Stomach (tissue), 8 donors: ENCODE measurements at regions not wholly inside any gene's neighbourhood (a gene's known extent, or its start where the extent isn't known, plus 50 kb on each side); places are given as distances from the start of the nearest gene placed in this dataset.
"Not testable (repeated sequence)": the region's sequence is repeated elsewhere in the genome, so short reads cannot be mapped to it uniquely, and the experiment has no call there.

Source experiments
- DNase-seq, 2 donors: peaks; one replicate each; pipeline versions ENCODE4 v3.0.0 to v3.0.0-alpha.2; 2013 to 2019
- H3K27ac ChIP-seq, 5 donors: fragments of 200-600 bp in 4 of 5; sonication (generic) in 4 of 5; one replicate each; pipeline ENCODE4 v1.5.1; 2013 to 2019; ENCODE audit warnings: mild to moderate bottlenecking in 1 of 5, moderate library complexity in 1 of 5
- H3K27me3 ChIP-seq, 3 donors: fragments of 200-600 bp; sonication (generic); one replicate each; pipeline ENCODE4 v1.5.1; 2017 to 2019; ENCODE audit warnings: mixed run types in 1 of 3
- H3K36me3 ChIP-seq, 4 donors: fragments of 200-600 bp; sonication (generic); 1 replicate in 3 of 4; 2 replicates in 1 of 4; pipeline ENCODE4 v1.5.1; 2016 to 2019
- H3K4me1 ChIP-seq, 4 donors: fragments of 200-600 bp; sonication (generic); one replicate each; pipeline ENCODE4 v1.5.1; 2016 to 2019
- H3K4me3 ChIP-seq, 4 donors: fragments of 200-600 bp; sonication (generic) in 3 of 4; one replicate each; pipeline ENCODE4 v1.5.1; 2016 to 2019; ENCODE audit warnings: mild to moderate bottlenecking in 1 of 4
- H3K9me3 ChIP-seq, 4 donors: fragments of 200-600 bp; sonication (generic); one replicate each; pipeline ENCODE4 v1.5.1; 2016 to 2019
- CTCF ChIP-seq, 7 experiments: fragments of 450-650 bp in 4 of 7; fragments of 200-600 bp in 3 of 7; sonication (generic) in 3 of 7; IDR thresholded peaks; one replicate each; pipeline ENCODE4 v1.5.1; 2016 to 2019; ENCODE audit warnings: antibody characterized with exemption in 7 of 7, control low read depth in 2 of 7, mild to moderate bottlenecking in 1 of 7
- EP300 ChIP-seq: sonication (generic); formaldehyde crosslinking; IDR thresholded peaks from one replicate; pipeline ENCODE4 v1.6.1; 2017; ENCODE audit warnings: antibody characterized with exemption
- POLR2A ChIP-seq, 4 donors: fragments of 450-650 bp; IDR thresholded peaks; one replicate each; pipeline ENCODE4 v1.6.1; 2016; ENCODE audit warnings: antibody characterized with exemption in 4 of 4, control low read depth in 2 of 4, mild to moderate bottlenecking in 1 of 4, moderate library complexity in 1 of 4
- POLR2AphosphoS5 ChIP-seq, 3 donors: sonication (generic); formaldehyde crosslinking; IDR thresholded peaks; one replicate each; pipeline ENCODE4 v1.6.1; 2016; ENCODE audit warnings: antibody characterized with exemption in 3 of 3
- WGBS, 5 donors: extraction: QIAGEN DNeasy Blood & Tissue Kit in 3 of 5; methylation state at CpG; one replicate each; pipeline versions ENCODE4 v1.1.5 to v1.1.7; 2013 to 2018; 5-methylcytosine and 5-hydroxymethylcytosine counted together
- intact Hi-C: fragments of 100-400 bp; cut with DNase I; formaldehyde crosslinking; loops from one replicate; pipeline ENCODE4 v1.15.1; 2023; ENCODE audit warnings: low total_unique reads
- donor health status: healthy with polysubstance abuse.
- donor health status: Bipolar disorder and iron deficiency.
- donor health status: healthy.

GRCh38 chr2:63743170-63743981 is 98.3 kb upstream of the UGP2 start:
- Histone ChIP-seq H3K4me1 (peaks cover 0 to 5% (median under 1%) of the 10 kb centered on the region in 4 donors), H3K27ac (no peak overlapping the region), H3K9me3 (peaks cover 0 to 8% (median 4%) of the 10 kb centered on the region in 4 donors), H3K27me3 (no peaks in the 10 kb centered on the region), H3K4me3 (no peak overlapping the region), H3K36me3 (no peaks in the 10 kb centered on the region)
- intact Hi-C loops, result no loop called here
- TF ChIP-seq CTCF (IDR thresholded peaks at IDR 0.05), result no peak
- 73 to 82% (median 74%) methylated on average over 2 of the region's 2 CpGs for WGBS, 5 donors
- DNase-seq, result no peak

- Histone ChIP-seq H3K4me1 (peaks cover 0 to 5% (median 0%) of the 10 kb centered on the region in 4 donors), H3K9me3 (peaks cover 0 to 8% (median 4%) of the 10 kb centered on the region in 4 donors), H3K36me3 (no peaks in the 10 kb centered on the region), H3K27ac (no peak overlapping the region), H3K4me3 (no peak overlapping the region), H3K27me3 (no peaks in the 10 kb centered on the region)
- intact Hi-C loops, result no loop called here
- 60 to 73% (median 70%) methylated on average over 6 of the region's 6 CpGs for WGBS, 5 donors
- TF ChIP-seq CTCF (IDR thresholded peaks at IDR 0.05), result no peak
- no peak for TF ChIP-seq POLR2AphosphoS5 (IDR thresholded peaks at IDR 0.05)
- TF ChIP-seq POLR2A (IDR thresholded peaks at IDR 0.05), result no peak
- no peak for TF ChIP-seq EP300
- DNase-seq, result no peak
These were observed 97.4 kb upstream of the UGP2 start for GRCh38 chr2:63743982-63744966.

- 86 to 92% (median 88%) methylated on average over 8 of the region's 8 CpGs for WGBS, 5 donors
- H3K4me3 ChIP-seq, H3K36me3 ChIP-seq, DNase-seq, intact Hi-C loops, H3K27ac ChIP-seq, H3K4me1 ChIP-seq, H3K9me3 ChIP-seq, H3K27me3 ChIP-seq: not testable (repeated sequence)
These were observed 95.1 kb upstream of the UGP2 start for GRCh38 chr2:63746548-63746947.

GRCh38 chr2:63751901-63752300 is 89.8 kb upstream of the UGP2 start:
- Histone ChIP-seq H3K36me3 (no peaks in the 10 kb centered on the region), H3K4me1 (no peaks in the 10 kb centered on the region), H3K27ac (no peak overlapping the region), H3K9me3 (peaks cover 0 to 2% (median under 1%) of the 10 kb centered on the region in 4 donors), H3K4me3 (no peak overlapping the region), H3K27me3 (no peaks in the 10 kb centered on the region)
- intact Hi-C loops, result no loop called here
- 82 to 96% (median 90%) methylated on average over 3 of the region's 3 CpGs for WGBS, 5 donors
- TF ChIP-seq POLR2AphosphoS5 (IDR thresholded peaks at IDR 0.05) (no peak), CTCF (IDR thresholded peaks at IDR 0.05) (no peak), EP300 (no peak), POLR2A (IDR thresholded peaks at IDR 0.05) (no peak)
- no peak for DNase-seq
